ENCODE measurements at regions not wholly inside any gene's neighbourhood (a gene's known extent, or its start where the extent isn't known, plus 50 kb on each side); places are given as distances from the start of the nearest gene placed in this dataset.
"Not testable (repeated sequence)": the region's sequence is repeated elsewhere in the genome, so short reads cannot be mapped to it uniquely, and the experiment has no call there.

DNA sequence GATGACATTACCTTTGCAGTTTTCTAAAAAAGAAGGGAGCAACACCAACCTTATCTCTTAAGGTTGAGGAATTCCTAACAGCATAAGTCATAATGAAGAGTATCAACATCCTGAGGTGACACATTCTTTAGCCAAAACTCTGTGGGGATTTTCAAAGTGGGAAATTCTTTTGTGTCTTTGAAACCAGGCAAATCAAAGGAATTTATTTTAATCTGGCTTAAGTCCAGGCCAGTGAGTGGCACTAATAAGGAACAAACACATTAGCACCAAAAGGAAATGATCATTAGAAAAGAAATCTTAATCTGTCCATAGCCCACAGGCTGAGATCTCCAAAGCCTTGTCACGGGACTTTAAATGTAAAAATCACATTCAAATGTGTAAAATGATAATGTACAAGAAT lies 110.1 kb downstream of the LARP7 start:
- H3K9ac ChIP-seq (ENCODE audit: low read length): peak overlapping the region; percentile 80
- peak overlapping the region; percentile 24; the same call in 1 of the 2 replicates for H3K4me3 ChIP-seq (ENCODE audit: low read depth, low read length)
- H3K27ac ChIP-seq (ENCODE audit: low read depth, low read length): peak overlapping the region; percentile 98

DNA sequence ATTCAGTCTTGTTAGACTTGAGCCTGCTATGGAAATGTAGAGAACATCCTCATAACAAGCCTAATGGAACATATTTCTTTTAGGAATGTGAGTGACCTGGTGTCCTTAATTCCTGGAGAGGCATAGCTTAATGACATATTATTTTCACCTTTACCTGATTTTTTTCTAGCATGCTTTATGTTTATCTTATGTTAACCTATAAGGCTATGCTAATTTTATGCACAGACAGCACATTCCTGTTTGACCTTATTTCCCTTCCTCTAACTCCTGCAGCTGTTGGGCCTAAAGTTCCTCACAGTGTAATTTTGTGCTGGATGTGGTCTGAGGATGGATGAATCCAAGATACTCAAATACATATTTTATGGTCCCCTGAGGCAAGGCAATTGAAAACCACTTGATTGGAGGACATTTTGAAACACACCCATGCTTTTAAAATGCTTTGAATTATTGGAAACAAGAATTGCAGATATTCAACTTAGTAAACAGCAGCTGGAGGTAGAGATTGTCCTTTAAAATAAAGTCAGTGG lies 111.5 kb downstream of the LARP7 start:
- H3K4me1 ChIP-seq (ENCODE audit: control insufficient read depth, insufficient read depth, low read length): peaks cover 67% of the 10 kb centered on the region
- peak overlapping the region; percentile 78 for H3K9ac ChIP-seq (ENCODE audit: low read length)

More for the DNA sequence above, 110.1 kb downstream of the LARP7 start:
- Histone ChIP-seq H3K4me1 (ENCODE audit: control insufficient read depth, insufficient read depth, low read length) (peaks cover 54% of the 10 kb centered on the region), H3K9me3 (ENCODE audit: control insufficient read depth, insufficient read depth, low read depth, low read length) (no peaks in the 10 kb centered on the region), H3K27me3 (ENCODE audit: control insufficient read depth, insufficient read depth, low read length) (no peaks in the 10 kb centered on the region), H3K36me3 (ENCODE audit: control insufficient read depth, insufficient read depth, low read length) (peaks cover 7% of the 10 kb centered on the region)

GRCh38 chr4:112750749-112751148 lies 113.8 kb downstream of the LARP7 start:
- H3K9me3 ChIP-seq (ENCODE audit: control insufficient read depth, insufficient read depth, low read depth, low read length); H3K27me3 ChIP-seq (ENCODE audit: control insufficient read depth, insufficient read depth, low read length); H3K4me3 ChIP-seq (ENCODE audit: low read depth, low read length): not testable (repeated sequence)
- peaks cover 18% of the 10 kb centered on the region for H3K36me3 ChIP-seq (ENCODE audit: control insufficient read depth, insufficient read depth, low read length)
- H3K9ac ChIP-seq (ENCODE audit: low read length): peak overlapping the region; percentile 82
- H3K27ac ChIP-seq (ENCODE audit: low read depth, low read length): peak overlapping the region; percentile 98
- peaks cover 69% of the 10 kb centered on the region for H3K4me1 ChIP-seq (ENCODE audit: control insufficient read depth, insufficient read depth, low read length)

More for the DNA sequence above, 111.5 kb downstream of the LARP7 start:
- peak overlapping the region; percentile 98; the same call in 1 of the 2 replicates for H3K27ac ChIP-seq (ENCODE audit: low read depth, low read length)
- H3K27me3 ChIP-seq (ENCODE audit: control insufficient read depth, insufficient read depth, low read length): no peaks in the 10 kb centered on the region
- no peak overlapping the region for H3K4me3 ChIP-seq (ENCODE audit: low read depth, low read length)
- no peaks in the 10 kb centered on the region for H3K9me3 ChIP-seq (ENCODE audit: control insufficient read depth, insufficient read depth, low read depth, low read length)
- H3K36me3 ChIP-seq (ENCODE audit: control insufficient read depth, insufficient read depth, low read length): peaks cover 16% of the 10 kb centered on the region

- no peaks in the 10 kb centered on the region for H3K9me3 ChIP-seq (ENCODE audit: control insufficient read depth, insufficient read depth, low read depth, low read length)
- peaks cover 65% of the 10 kb centered on the region for H3K4me1 ChIP-seq (ENCODE audit: control insufficient read depth, insufficient read depth, low read length)
- H3K9ac ChIP-seq (ENCODE audit: low read length): peak overlapping the region; percentile 82
- H3K4me3 ChIP-seq (ENCODE audit: low read depth, low read length): no peak overlapping the region
- peak overlapping the region; percentile 98 for H3K27ac ChIP-seq (ENCODE audit: low read depth, low read length)
- H3K36me3 ChIP-seq (ENCODE audit: control insufficient read depth, insufficient read depth, low read length): peaks cover 18% of the 10 kb centered on the region
- no peaks in the 10 kb centered on the region for H3K27me3 ChIP-seq (ENCODE audit: control insufficient read depth, insufficient read depth, low read length)
These were observed 114.5 kb downstream of the LARP7 start for GRCh38 chr4:112751447-112751846.

- H3K27ac ChIP-seq (ENCODE audit: low read depth, low read length): peak overlapping the region; percentile 98
- H3K36me3 ChIP-seq (ENCODE audit: control insufficient read depth, insufficient read depth, low read length): peaks cover 18% of the 10 kb centered on the region
- no peak overlapping the region for H3K4me3 ChIP-seq (ENCODE audit: low read depth, low read length)
- no peaks in the 10 kb centered on the region for H3K9me3 ChIP-seq (ENCODE audit: control insufficient read depth, insufficient read depth, low read depth, low read length)
- peak overlapping the region; percentile 81 for H3K9ac ChIP-seq (ENCODE audit: low read length)
- no peaks in the 10 kb centered on the region for H3K27me3 ChIP-seq (ENCODE audit: control insufficient read depth, insufficient read depth, low read length)
- H3K4me1 ChIP-seq (ENCODE audit: control insufficient read depth, insufficient read depth, low read length): peaks cover 60% of the 10 kb centered on the region
These were observed 115.1 kb downstream of the LARP7 start for GRCh38 chr4:112752061-112752460.

DNA sequence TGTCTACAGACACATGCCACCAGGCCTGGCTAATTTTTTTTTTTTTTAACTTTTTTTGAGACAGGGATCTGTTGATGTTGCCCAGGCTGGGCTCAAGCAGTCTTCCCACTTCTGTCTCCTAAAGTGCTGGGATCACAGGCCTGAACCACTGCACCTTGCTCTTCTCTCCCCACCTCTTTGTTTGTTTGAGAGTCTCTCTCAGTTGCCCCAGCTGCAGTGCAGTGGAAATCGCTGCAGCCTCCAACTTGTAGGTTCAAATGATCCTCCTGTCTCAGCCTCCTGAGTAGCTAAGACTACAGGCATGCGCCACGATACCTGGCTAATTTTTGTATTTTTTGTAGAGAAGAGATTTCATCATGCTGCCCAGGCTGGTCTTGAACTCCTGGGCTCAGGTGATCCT lies 115.6 kb downstream of the LARP7 start:
- H3K9me3 ChIP-seq (ENCODE audit: control insufficient read depth, insufficient read depth, low read depth, low read length): no peaks in the 10 kb centered on the region
- H3K36me3 ChIP-seq (ENCODE audit: control insufficient read depth, insufficient read depth, low read length): peaks cover 18% of the 10 kb centered on the region
- peak overlapping the region; percentile 98 for H3K27ac ChIP-seq (ENCODE audit: low read depth, low read length)
- H3K27me3 ChIP-seq (ENCODE audit: control insufficient read depth, insufficient read depth, low read length): no peaks in the 10 kb centered on the region
- H3K9ac ChIP-seq (ENCODE audit: low read length): peak overlapping the region; percentile 81
- H3K4me1 ChIP-seq (ENCODE audit: control insufficient read depth, insufficient read depth, low read length): peaks cover 59% of the 10 kb centered on the region
- no peak overlapping the region for H3K4me3 ChIP-seq (ENCODE audit: low read depth, low read length)

- Histone ChIP-seq H3K4me3 (ENCODE audit: low read depth, low read length) (no peak overlapping the region), H3K27me3 (ENCODE audit: control insufficient read depth, insufficient read depth, low read length) (no peaks in the 10 kb centered on the region), H3K9ac (ENCODE audit: low read length) (peak overlapping the region; percentile 81), H3K4me1 (ENCODE audit: control insufficient read depth, insufficient read depth, low read length) (peaks cover 52% of the 10 kb centered on the region), H3K36me3 (ENCODE audit: control insufficient read depth, insufficient read depth, low read length) (peaks cover 18% of the 10 kb centered on the region), H3K9me3 (ENCODE audit: control insufficient read depth, insufficient read depth, low read depth, low read length) (no peaks in the 10 kb centered on the region), H3K27ac (ENCODE audit: low read depth, low read length) (peak overlapping the region; percentile 98; the same call in 1 of the 2 replicates)
These were observed 116.4 kb downstream of the LARP7 start for GRCh38 chr4:112753333-112753732.

GRCh38 chr4:112759313-112759712 lies 122.4 kb downstream of the LARP7 start:
- no peaks in the 10 kb centered on the region for H3K36me3 ChIP-seq (ENCODE audit: control insufficient read depth, insufficient read depth, low read length)
- H3K9ac ChIP-seq (ENCODE audit: low read length): peak overlapping the region; percentile 82
- H3K27me3 ChIP-seq (ENCODE audit: control insufficient read depth, insufficient read depth, low read length): no peaks in the 10 kb centered on the region

DNA sequence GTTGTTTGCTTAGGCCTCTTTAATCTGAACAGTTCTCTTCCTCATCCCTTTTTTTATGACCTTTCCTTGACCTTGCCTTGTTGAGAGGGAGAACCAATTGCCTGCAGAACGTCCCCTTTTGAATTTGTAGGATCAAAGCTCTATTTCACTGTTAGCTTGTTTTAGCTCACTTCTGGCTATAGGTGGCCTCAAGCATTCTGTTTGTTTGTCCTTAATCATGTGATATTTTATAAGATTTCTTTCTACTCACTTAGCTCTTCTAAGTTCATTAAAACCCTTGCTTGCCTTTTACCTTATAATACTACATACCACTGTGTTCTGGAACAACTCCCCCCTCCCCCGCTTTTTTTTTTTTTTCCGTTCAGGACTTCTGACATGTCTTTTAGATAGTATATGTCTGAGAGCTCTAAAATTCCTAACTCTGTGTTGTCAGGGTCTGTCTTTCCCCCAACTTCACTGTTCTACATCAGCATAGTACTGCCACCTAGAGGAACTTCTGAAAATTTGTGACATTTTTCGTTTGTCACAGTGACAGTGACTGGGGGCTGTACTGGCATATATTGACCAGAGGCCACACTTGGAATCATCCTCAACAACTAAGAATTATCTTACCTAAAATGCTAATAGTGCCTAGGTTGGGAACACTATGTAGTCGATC lies 128.5 kb downstream of the LARP7 start:
- peak overlapping the region; percentile 10; the same call in 1 of the 2 replicates for H3K27ac ChIP-seq (ENCODE audit: low read depth, low read length)
- no peaks in the 10 kb centered on the region for H3K9me3 ChIP-seq (ENCODE audit: control insufficient read depth, insufficient read depth, low read depth, low read length)
- H3K27me3 ChIP-seq (ENCODE audit: control insufficient read depth, insufficient read depth, low read length): no peaks in the 10 kb centered on the region
- no peaks in the 10 kb centered on the region for H3K36me3 ChIP-seq (ENCODE audit: control insufficient read depth, insufficient read depth, low read length)
- no peak overlapping the region; the same call in 1 of the 2 replicates for H3K4me3 ChIP-seq (ENCODE audit: low read depth, low read length)
- H3K9ac ChIP-seq (ENCODE audit: low read length): peak overlapping the region; percentile 29
- H3K4me1 ChIP-seq (ENCODE audit: control insufficient read depth, insufficient read depth, low read length): peaks cover 20% of the 10 kb centered on the region

More at GRCh38 chr4:112759313-112759712, 122.4 kb downstream of the LARP7 start:
- peaks cover 22% of the 10 kb centered on the region for H3K4me1 ChIP-seq (ENCODE audit: control insufficient read depth, insufficient read depth, low read length)
- H3K27ac ChIP-seq (ENCODE audit: low read depth, low read length): peak overlapping the region; percentile 95
- no peak overlapping the region for H3K4me3 ChIP-seq (ENCODE audit: low read depth, low read length)
- H3K9me3 ChIP-seq (ENCODE audit: control insufficient read depth, insufficient read depth, low read depth, low read length): no peaks in the 10 kb centered on the region

DNA sequence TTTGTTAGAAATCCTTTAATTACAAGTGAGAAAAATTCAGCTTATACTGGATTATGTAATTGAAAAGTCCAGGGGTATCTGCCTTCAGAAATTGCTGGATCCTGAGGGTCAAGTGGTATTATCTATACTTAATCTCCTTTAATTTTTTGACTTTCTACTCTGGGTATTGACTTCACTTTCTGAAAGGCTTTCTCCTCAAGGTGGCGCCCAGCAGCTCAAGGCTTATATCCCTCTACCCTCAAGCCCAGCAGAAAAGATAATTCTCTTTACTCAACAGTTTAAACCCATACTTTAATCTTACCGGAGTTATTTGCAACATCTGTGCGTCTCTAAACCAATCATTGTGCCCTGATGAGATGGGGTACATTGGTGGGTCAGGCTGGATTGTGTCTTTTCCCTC lies 129.5 kb downstream of the LARP7 start:
- H3K27ac ChIP-seq (ENCODE audit: low read depth, low read length): no peak overlapping the region
- no peak overlapping the region for H3K4me3 ChIP-seq (ENCODE audit: low read depth, low read length)
- no peaks in the 10 kb centered on the region for H3K36me3 ChIP-seq (ENCODE audit: control insufficient read depth, insufficient read depth, low read length)
- no peak overlapping the region for H3K9ac ChIP-seq (ENCODE audit: low read length)
- peaks cover 20% of the 10 kb centered on the region for H3K4me1 ChIP-seq (ENCODE audit: control insufficient read depth, insufficient read depth, low read length)
- H3K9me3 ChIP-seq (ENCODE audit: control insufficient read depth, insufficient read depth, low read depth, low read length): no peaks in the 10 kb centered on the region
- no peaks in the 10 kb centered on the region for H3K27me3 ChIP-seq (ENCODE audit: control insufficient read depth, insufficient read depth, low read length)

- Histone ChIP-seq H3K9me3 (ENCODE audit: control insufficient read depth, insufficient read depth, low read depth, low read length) (no peaks in the 10 kb centered on the region), H3K4me1 (ENCODE audit: control insufficient read depth, insufficient read depth, low read length) (peaks cover 15% of the 10 kb centered on the region), H3K4me3 (ENCODE audit: low read depth, low read length) (no peak overlapping the region), H3K27ac (ENCODE audit: low read depth, low read length) (no peak overlapping the region), H3K27me3 (ENCODE audit: control insufficient read depth, insufficient read depth, low read length) (no peaks in the 10 kb centered on the region), H3K36me3 (ENCODE audit: control insufficient read depth, insufficient read depth, low read length) (0 out of 2 replicates have a peak, but pooled peaks cover 1% of the 10 kb centered on the region), H3K9ac (ENCODE audit: low read length) (no peak overlapping the region)
These were observed 130.4 kb downstream of the LARP7 start for GRCh38 chr4:112767386-112767785.
